Mesendoderm (in vitro differentiated cells): ENCODE measurements at regions not wholly inside any gene's neighbourhood (a gene's known extent, or its start where the extent isn't known, plus 50 kb on each side); places are given as distances from the start of the nearest gene placed in this dataset.
"Not testable (repeated sequence)": the region's sequence is repeated elsewhere in the genome, so short reads cannot be mapped to it uniquely, and the experiment has no call there.

Source experiments
- DNase-seq: peaks from one replicate; pipeline ENCODE4 v3.0.0; 2013
- H2AK5ac ChIP-seq: 2 replicates; pipeline ENCODE4 v1.6.1; 2013; ENCODE audit warnings: low read length, inconsistent platforms
- H2BK120ac ChIP-seq: 2 replicates; pipeline ENCODE4 v1.6.1; 2013; ENCODE audit warnings: low read depth, mild to moderate bottlenecking, low read length, moderate library complexity, mixed read lengths
- H2BK15ac ChIP-seq: replicated peaks from 2 replicates; pipeline ENCODE4 v1.6.1; 2013; ENCODE audit warnings: low read depth, mild to moderate bottlenecking, moderate library complexity
- H2BK5ac ChIP-seq: 2 replicates; pipeline ENCODE4 v1.6.1; 2013; ENCODE audit warnings: low read length, inconsistent platforms
- H3K18ac ChIP-seq: 2 replicates; pipeline ENCODE4 v1.6.1; 2013; ENCODE audit warnings: mild to moderate bottlenecking, low read length, mixed read lengths
- H3K23ac ChIP-seq: one replicate; pipeline ENCODE4 v1.6.1; 2013; ENCODE audit warnings: low read length
- H3K27ac ChIP-seq: 2 replicates; pipeline ENCODE4 v1.5.1; 2013; ENCODE audit warnings: low read depth, mild to moderate bottlenecking, inconsistent platforms, low read length, moderate library complexity
- H3K27me3 ChIP-seq: 2 replicates; pipeline ENCODE4 v1.6.1; 2013; ENCODE audit warnings: low read length, control low read depth, mild to moderate bottlenecking, inconsistent platforms; ENCODE audit not compliant: insufficient read depth, poor library complexity
- H3K36me3 ChIP-seq: 2 replicates; pipeline ENCODE4 v1.6.1; 2013; ENCODE audit warnings: low read length, inconsistent platforms; ENCODE audit not compliant: control insufficient read depth, insufficient read depth
- H3K4ac ChIP-seq: one replicate; pipeline ENCODE4 v1.6.1; 2013; ENCODE audit warnings: low read depth, mild to moderate bottlenecking, low read length, moderate library complexity
- H3K4me1 ChIP-seq: 2 replicates; pipeline ENCODE4 v1.6.1; 2013; ENCODE audit warnings: low read depth, low read length, inconsistent platforms; ENCODE audit not compliant: control insufficient read depth
- H3K4me2 ChIP-seq: 2 replicates; pipeline ENCODE4 v1.6.1; 2013; ENCODE audit warnings: low read length
- H3K4me3 ChIP-seq: 2 replicates; pipeline ENCODE4 v1.5.1; 2013; ENCODE audit warnings: mild to moderate bottlenecking, low read length
- H3K56ac ChIP-seq: one replicate; pipeline ENCODE4 v1.6.1; 2013; ENCODE audit warnings: low read length
- H3K79me1 ChIP-seq: 2 replicates; pipeline ENCODE4 v1.6.1; 2013; ENCODE audit warnings: low read length, inconsistent platforms
- H3K79me2 ChIP-seq: 2 replicates; pipeline ENCODE4 v1.6.1; 2013; ENCODE audit warnings: mild to moderate bottlenecking, low read length; ENCODE audit not compliant: control insufficient read depth, insufficient read depth
- H3K9ac ChIP-seq: 2 replicates; pipeline ENCODE4 v1.6.1; 2013; ENCODE audit warnings: low read length, inconsistent platforms
- H4K5ac ChIP-seq: one replicate; pipeline ENCODE4 v1.6.1; 2013; ENCODE audit warnings: low read length
- H4K8ac ChIP-seq: one replicate; pipeline ENCODE4 v1.6.1; 2013; ENCODE audit warnings: low read depth, mild to moderate bottlenecking, control low read depth, low read length, moderate library complexity
- WGBS: extraction: QIAGEN DNeasy Blood & Tissue Kit; methylation state at CpG from one replicate; pipeline ENCODE4 v1.1.7; 2013; ENCODE audit warnings: low lambda C conversion rate, missing lambda C conversion rate; ENCODE audit not compliant: insufficient coverage; ENCODE audit errors: extremely low coverage; 5-methylcytosine and 5-hydroxymethylcytosine counted together

DNA sequence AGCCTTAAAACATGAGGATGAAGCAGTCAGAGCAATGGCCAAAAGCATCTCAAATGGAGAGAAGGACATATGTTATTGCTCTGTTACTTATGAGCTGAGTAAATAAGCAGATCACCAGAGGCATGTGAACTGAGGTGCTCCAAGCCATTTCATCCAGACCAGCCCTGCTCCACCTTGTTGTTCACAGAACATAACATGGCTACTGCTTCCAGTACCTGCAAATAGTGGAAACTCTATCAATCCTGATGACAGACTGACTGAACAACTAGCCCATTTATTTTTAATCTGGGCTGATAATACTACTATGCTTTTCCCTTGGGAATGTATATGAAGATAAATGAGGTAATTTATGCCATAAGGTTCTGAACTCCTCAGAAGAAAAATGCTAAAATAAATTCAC is 1164.7 kb downstream of the FAM181B start:
- H3K4ac ChIP-seq, result no peak overlapping the region
- no peak overlapping the region for H2AK5ac ChIP-seq
- H3K4me3 ChIP-seq, result no peak overlapping the region
- H2BK120ac ChIP-seq, result no peak overlapping the region
- no peaks in the 10 kb centered on the region for H3K27me3 ChIP-seq
- no peaks in the 10 kb centered on the region for H3K79me2 ChIP-seq
- no peak overlapping the region for H3K18ac ChIP-seq
- no peak for DNase-seq
- no peak overlapping the region for H4K8ac ChIP-seq
- H2BK5ac ChIP-seq, result no peak overlapping the region
- no peaks in the 10 kb centered on the region for H3K79me1 ChIP-seq
- no peak overlapping the region for H3K9ac ChIP-seq
- no peak overlapping the region for H3K4me2 ChIP-seq
- no peaks in the 10 kb centered on the region for H3K4me1 ChIP-seq
- H3K36me3 ChIP-seq, result no peaks in the 10 kb centered on the region
- no peak overlapping the region for H3K27ac ChIP-seq
- H2BK15ac ChIP-seq, result no peak overlapping the region
- no peak overlapping the region for H3K56ac ChIP-seq
- no peak overlapping the region for H3K23ac ChIP-seq
- H4K5ac ChIP-seq, result no peak overlapping the region

DNA sequence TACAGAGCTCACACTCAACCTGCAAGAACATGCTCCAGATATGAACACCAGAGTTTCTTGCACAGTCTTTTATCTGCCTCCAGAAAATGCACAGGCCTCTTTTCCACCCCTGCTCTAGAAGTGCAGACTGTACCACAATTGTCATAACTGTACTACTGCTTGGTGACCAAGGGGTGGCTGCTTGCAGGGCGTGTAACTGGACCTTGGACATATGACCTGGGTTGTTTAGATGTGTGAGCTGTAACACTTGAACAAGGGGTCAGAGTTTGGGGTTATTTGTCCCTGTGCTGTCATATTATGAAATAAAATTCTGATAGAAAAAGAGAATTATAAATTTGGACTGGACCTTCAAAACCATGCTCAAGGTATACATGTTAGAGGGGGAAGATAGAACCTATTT is 1185.5 kb downstream of the FAM181B start:
- Histone ChIP-seq H2AK5ac (no peak overlapping the region), H4K8ac (no peak overlapping the region), H3K36me3 (no peaks in the 10 kb centered on the region), H2BK15ac (no peak overlapping the region), H3K4me1 (no peaks in the 10 kb centered on the region), H3K56ac (no peak overlapping the region), H3K23ac (no peak overlapping the region), H3K4me2 (no peak overlapping the region), H2BK120ac (no peak overlapping the region), H3K18ac (no peak overlapping the region), H3K27me3 (no peaks in the 10 kb centered on the region), H2BK5ac (no peak overlapping the region), H4K5ac (no peak overlapping the region), H3K4ac (no peak overlapping the region), H3K4me3 (no peak overlapping the region), H3K79me1 (no peaks in the 10 kb centered on the region), H3K79me2 (no peaks in the 10 kb centered on the region), H3K27ac (no peak overlapping the region), H3K9ac (no peak overlapping the region)
- no peak for DNase-seq
- WGBS, result no CpG with 5 or more reads among the region's 1 CpG

DNA sequence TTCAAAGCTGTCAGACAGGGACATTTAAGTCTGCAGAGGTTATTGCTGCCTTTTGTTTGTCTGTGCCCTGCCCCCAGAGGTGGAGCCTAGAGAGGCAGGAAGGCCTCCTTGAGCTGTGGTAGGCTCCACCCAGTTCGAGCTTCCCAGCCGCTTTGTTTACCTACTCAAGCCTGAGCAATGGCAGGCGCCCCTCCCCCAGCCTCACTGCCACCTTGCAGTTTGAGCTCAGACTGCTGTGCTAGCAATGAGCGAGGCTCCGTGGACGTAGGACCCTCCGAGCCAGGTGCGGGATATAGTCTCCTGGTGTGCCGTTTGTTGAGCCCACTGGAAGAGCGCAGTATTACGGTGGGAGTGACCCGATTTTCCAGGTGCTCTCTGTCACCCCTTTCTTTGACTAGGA is 1193.9 kb downstream of the FAM181B start:
- no CpG with 5 or more reads among the region's 12 CpGs for WGBS
- not testable (repeated sequence) for H3K4me2 ChIP-seq, H3K4me1 ChIP-seq

DNA sequence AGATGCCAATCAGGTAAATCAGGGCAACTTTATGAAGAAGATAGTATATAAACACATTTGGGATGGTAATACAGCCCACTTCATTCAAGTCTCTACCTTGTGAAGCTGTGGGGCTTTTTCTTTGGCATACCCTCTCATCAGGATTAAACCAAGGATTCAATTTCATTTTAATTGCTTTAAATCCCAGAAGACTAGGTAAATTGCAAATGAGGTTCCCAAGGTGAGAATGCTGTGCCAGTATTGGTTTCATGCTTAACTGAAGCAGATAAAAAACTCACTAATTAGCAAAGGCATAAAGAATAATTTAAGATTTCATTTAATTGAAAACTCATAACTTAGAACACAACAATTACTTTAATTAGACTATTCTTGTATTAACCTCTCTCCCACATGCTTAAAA is 1218.1 kb downstream of the FAM181B start:
- Histone ChIP-seq H2AK5ac (no peak overlapping the region), H3K18ac (no peak overlapping the region), H3K79me2 (no peaks in the 10 kb centered on the region), H3K36me3 (no peaks in the 10 kb centered on the region), H4K8ac (no peak overlapping the region), H3K79me1 (no peaks in the 10 kb centered on the region), H3K23ac (no peak overlapping the region), H3K4me3 (no peak overlapping the region), H3K9ac (no peak overlapping the region), H3K27ac (no peak overlapping the region), H3K56ac (no peak overlapping the region), H2BK120ac (no peak overlapping the region), H2BK5ac (no peak overlapping the region), H3K4me2 (no peak overlapping the region), H3K4me1 (no peaks in the 10 kb centered on the region), H3K27me3 (no peaks in the 10 kb centered on the region), H4K5ac (no peak overlapping the region), H3K4ac (no peak overlapping the region), H2BK15ac (no peak overlapping the region)
- no peak for DNase-seq

More for the DNA sequence above, 1193.9 kb downstream of the FAM181B start:
- not testable (repeated sequence) for H3K79me2 ChIP-seq, H3K4me3 ChIP-seq, H2BK120ac ChIP-seq, H4K8ac ChIP-seq, H4K5ac ChIP-seq, H3K27ac ChIP-seq, H3K36me3 ChIP-seq, H3K18ac ChIP-seq, H2BK5ac ChIP-seq, DNase-seq, H3K79me1 ChIP-seq, H3K56ac ChIP-seq, H2BK15ac ChIP-seq, H3K23ac ChIP-seq, H3K4ac ChIP-seq, H3K9ac ChIP-seq, H2AK5ac ChIP-seq, H3K27me3 ChIP-seq

DNA sequence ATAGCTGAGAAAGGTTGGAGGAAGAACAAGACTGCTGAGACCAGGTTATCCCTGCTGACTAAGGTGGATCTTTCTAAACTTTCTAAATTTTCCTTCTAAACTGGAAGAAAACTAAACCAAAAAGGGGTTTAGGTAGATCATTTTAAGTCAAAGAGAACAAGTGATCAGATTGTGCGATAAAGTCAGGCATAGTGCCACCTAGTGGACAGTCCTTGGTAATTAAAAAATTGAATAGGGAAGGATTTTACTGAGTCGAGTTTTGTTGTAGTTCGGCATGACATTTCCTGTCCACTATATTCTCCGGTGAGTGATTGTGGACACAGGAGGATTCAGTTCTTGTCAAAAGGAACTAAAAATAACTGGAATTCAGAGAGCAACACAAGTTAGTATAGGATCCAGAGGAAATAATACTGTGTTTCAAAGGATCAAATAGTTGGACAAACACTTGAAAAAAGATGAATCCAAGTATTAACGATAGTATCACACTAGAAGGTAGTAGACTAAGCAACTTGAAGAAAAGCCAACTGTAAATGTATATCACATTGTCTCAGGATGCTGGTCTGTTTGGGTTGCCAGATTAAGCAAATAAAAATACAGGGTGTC is 1236.4 kb downstream of the FAM181B start:
- no peak overlapping the region for H3K4me2 ChIP-seq
- H3K4me3 ChIP-seq, result no peak overlapping the region
- no peaks in the 10 kb centered on the region for H3K79me2 ChIP-seq
- no peak overlapping the region for H3K9ac ChIP-seq
- no peak overlapping the region for H2BK120ac ChIP-seq
- no peak overlapping the region for H3K18ac ChIP-seq
- H2BK15ac ChIP-seq, result no peak overlapping the region
- H3K79me1 ChIP-seq, result no peaks in the 10 kb centered on the region
- no peaks in the 10 kb centered on the region for H3K36me3 ChIP-seq
- no peak overlapping the region for H3K56ac ChIP-seq
- no peak overlapping the region for H2AK5ac ChIP-seq
- H2BK5ac ChIP-seq, result no peak overlapping the region
- H3K4me1 ChIP-seq, result no peaks in the 10 kb centered on the region
- H4K5ac ChIP-seq, result no peak overlapping the region
- DNase-seq, result peak; percentile 55
- no peak overlapping the region for H3K23ac ChIP-seq
- H3K27me3 ChIP-seq, result no peaks in the 10 kb centered on the region
- H3K27ac ChIP-seq, result no peak overlapping the region
- WGBS, result no CpG with 5 or more reads among the region's 5 CpGs
- H3K4ac ChIP-seq, result no peak overlapping the region
- no peak overlapping the region for H4K8ac ChIP-seq

DNA sequence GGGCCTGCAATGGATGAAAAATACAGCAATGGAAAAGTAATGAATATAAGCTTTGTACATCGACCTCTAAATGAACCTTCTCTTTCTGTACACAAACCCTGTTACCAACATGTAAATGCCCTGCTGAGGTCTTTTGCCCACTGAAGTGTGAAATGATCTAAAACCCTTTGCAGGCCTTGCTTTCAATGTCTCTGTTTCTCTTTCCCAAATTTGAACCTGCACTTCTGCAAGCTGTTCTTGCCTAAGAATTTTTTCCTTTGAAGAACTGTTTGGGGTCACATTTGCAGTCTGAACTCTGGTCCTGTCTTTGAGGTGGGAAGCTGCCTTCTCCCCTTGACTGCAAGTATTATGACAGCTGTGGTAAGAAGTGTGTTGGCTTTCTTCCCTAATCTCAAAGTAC is 1237.1 kb downstream of the FAM181B start:
- Histone ChIP-seq H2BK120ac (no peak overlapping the region), H3K27ac (no peak overlapping the region), H4K8ac (no peak overlapping the region), H2AK5ac (no peak overlapping the region), H3K79me1 (no peaks in the 10 kb centered on the region), H3K79me2 (no peaks in the 10 kb centered on the region), H3K18ac (peak overlapping the region; percentile 28), H3K27me3 (no peaks in the 10 kb centered on the region), H2BK5ac (no peak overlapping the region), H3K4me1 (no peaks in the 10 kb centered on the region), H3K36me3 (no peaks in the 10 kb centered on the region), H3K4me3 (no peak overlapping the region), H4K5ac (no peak overlapping the region), H3K9ac (no peak overlapping the region), H3K23ac (no peak overlapping the region), H3K4me2 (no peak overlapping the region), H2BK15ac (no peak overlapping the region), H3K4ac (no peak overlapping the region), H3K56ac (no peak overlapping the region)
- WGBS, result no CpG with 5 or more reads among the region's 1 CpG
- no peak for DNase-seq
